Uterus (tissue), 3 donors: ENCODE measurements at regions not wholly inside any gene's neighbourhood (a gene's known extent, or its start where the extent isn't known, plus 50 kb on each side); places are given as distances from the start of the nearest gene placed in this dataset.

ENCODE experiments used
- DNase-seq, 2 donors: peaks; one replicate each; pipeline ENCODE4 v3.0.0-alpha.2; 2019 to 2020
- H3K27ac ChIP-seq, 2 donors: fragments of 200-600 bp; sonication (generic); 1 replicate in 1 of 2; 2 replicates in 1 of 2; pipeline ENCODE4 v1.5.1; 2016 to 2018
- H3K27me3 ChIP-seq, 2 donors: fragments of 200-600 bp; sonication (generic); one replicate each; pipeline ENCODE4 v1.5.1; 2018 to 2019; ENCODE audit warnings: control low read depth in 1 of 2
- H3K36me3 ChIP-seq, 2 donors: fragments of 200-600 bp; sonication (generic); one replicate each; pipeline ENCODE4 v1.5.1; 2019; ENCODE audit warnings: control low read depth in 1 of 2
- H3K4me1 ChIP-seq, 2 donors: fragments of 200-600 bp; sonication (generic); one replicate each; pipeline ENCODE4 v1.5.1; 2018 to 2019; ENCODE audit warnings: control low read depth in 1 of 2
- H3K4me3 ChIP-seq, 2 donors: fragments of 200-600 bp; sonication (generic); 1 replicate in 1 of 2; 2 replicates in 1 of 2; pipeline ENCODE4 v1.5.1; 2018 to 2019; ENCODE audit warnings: mild to moderate bottlenecking in 1 of 2
- H3K9me3 ChIP-seq, 2 donors: fragments of 200-600 bp; sonication (generic); one replicate each; pipeline ENCODE4 v1.5.1; 2019; ENCODE audit warnings: control low read depth in 1 of 2
- POLR2A ChIP-seq, 2 donors: fragments of 450-650 bp; IDR thresholded peaks; one replicate each; pipeline ENCODE4 v1.6.1; 2016; ENCODE audit warnings: antibody characterized with exemption in 2 of 2, mild to moderate bottlenecking in 1 of 2, moderate library complexity in 1 of 2
- intact Hi-C: fragments of 100-400 bp; cut with DNase I; formaldehyde crosslinking; loops from one replicate; pipeline ENCODE4 v1.15.1; 2023; ENCODE audit warnings: low total_unique reads
- TF ChIP-seq, protein P1 (sequence below), 4 experiments: fragments of 200-600 bp in 2 of 4; fragments of 450-650 bp in 2 of 4; sonication (generic) in 2 of 4; IDR thresholded peaks; one replicate each; pipeline ENCODE4 v1.5.1; 2016 to 2019; ENCODE audit warnings: antibody characterized with exemption in 4 of 4, mild to moderate bottlenecking in 2 of 4, moderate library complexity in 1 of 4
- donor health status: DM: yes; HTN: yes; CAD: no.

DNA sequence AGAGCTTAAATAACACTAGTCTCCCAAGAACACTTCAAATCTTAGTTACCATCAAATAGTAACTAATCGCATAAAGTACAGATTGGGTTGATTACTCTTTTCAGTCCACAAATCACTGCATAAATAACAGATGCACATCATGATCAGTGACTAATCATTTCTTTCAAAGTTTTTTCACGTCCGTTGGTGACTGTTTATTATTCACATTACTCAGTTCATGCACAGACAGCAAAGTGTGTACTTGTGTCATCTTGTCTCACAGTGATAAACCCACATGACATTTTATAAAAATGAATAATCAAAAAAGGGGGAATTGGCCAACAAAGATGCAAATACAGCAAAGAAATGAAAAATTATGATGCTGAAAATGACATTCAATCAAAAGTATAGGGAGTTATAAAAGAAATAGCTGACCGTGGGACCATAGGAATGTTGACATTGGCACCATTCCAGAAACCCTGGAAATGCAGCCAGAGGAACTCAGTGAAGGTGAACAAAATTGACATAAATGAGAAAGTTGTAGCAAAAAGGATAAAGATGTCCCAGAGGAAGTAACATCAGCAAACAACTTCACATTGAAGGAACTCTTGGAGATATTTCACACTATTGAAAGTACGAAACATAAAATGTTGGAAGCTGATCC lies 161.5 kb downstream of the SOX3 start:
- no peaks in the 10 kb centered on the region for H3K27me3 ChIP-seq
- no peaks in the 10 kb centered on the region for H3K9me3 ChIP-seq
- intact Hi-C loops: no loop called here
- H3K27ac ChIP-seq: no peak overlapping the region
- no peaks in the 10 kb centered on the region for H3K4me1 ChIP-seq
- TF ChIP-seq, protein P1, sequence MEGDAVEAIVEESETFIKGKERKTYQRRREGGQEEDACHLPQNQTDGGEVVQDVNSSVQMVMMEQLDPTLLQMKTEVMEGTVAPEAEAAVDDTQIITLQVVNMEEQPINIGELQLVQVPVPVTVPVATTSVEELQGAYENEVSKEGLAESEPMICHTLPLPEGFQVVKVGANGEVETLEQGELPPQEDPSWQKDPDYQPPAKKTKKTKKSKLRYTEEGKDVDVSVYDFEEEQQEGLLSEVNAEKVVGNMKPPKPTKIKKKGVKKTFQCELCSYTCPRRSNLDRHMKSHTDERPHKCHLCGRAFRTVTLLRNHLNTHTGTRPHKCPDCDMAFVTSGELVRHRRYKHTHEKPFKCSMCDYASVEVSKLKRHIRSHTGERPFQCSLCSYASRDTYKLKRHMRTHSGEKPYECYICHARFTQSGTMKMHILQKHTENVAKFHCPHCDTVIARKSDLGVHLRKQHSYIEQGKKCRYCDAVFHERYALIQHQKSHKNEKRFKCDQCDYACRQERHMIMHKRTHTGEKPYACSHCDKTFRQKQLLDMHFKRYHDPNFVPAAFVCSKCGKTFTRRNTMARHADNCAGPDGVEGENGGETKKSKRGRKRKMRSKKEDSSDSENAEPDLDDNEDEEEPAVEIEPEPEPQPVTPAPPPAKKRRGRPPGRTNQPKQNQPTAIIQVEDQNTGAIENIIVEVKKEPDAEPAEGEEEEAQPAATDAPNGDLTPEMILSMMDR (IDR thresholded peaks at IDR 0.05): no peak
- TF ChIP-seq POLR2A (IDR thresholded peaks at IDR 0.05): no peak
- no peak for DNase-seq
- no peaks in the 10 kb centered on the region for H3K36me3 ChIP-seq
- no peak overlapping the region for H3K4me3 ChIP-seq

DNA sequence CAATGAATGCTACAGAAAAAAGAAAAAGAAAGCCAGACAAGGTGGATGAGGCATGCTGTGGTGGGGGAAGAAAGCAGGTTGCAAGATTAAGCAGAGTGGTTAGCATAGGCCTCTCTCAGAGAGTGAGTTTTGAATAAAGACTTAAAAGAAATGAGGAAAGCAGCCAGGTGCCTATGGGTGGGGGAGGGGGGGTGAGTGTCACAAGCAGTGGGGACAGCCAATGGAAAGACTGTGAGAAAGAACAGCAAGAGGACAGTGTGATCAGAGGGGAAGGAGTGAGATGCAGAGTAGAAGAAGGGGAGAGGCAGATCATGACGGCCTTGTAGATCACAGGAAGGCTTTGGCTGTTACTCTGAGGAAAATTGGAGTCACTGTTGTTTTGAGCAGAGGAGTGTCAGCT lies 162.5 kb downstream of the SOX3 start:
- Histone ChIP-seq H3K9me3 (no peaks in the 10 kb centered on the region), H3K4me1 (no peaks in the 10 kb centered on the region), H3K27ac (no peak overlapping the region), H3K36me3 (no peaks in the 10 kb centered on the region), H3K27me3 (no peaks in the 10 kb centered on the region), H3K4me3 (no peak overlapping the region)
- intact Hi-C loops: no loop called here
- TF ChIP-seq POLR2A (IDR thresholded peaks at IDR 0.05): no peak
- TF ChIP-seq, protein P1 (IDR thresholded peaks at IDR 0.05): no peak
- no peak for DNase-seq

DNA sequence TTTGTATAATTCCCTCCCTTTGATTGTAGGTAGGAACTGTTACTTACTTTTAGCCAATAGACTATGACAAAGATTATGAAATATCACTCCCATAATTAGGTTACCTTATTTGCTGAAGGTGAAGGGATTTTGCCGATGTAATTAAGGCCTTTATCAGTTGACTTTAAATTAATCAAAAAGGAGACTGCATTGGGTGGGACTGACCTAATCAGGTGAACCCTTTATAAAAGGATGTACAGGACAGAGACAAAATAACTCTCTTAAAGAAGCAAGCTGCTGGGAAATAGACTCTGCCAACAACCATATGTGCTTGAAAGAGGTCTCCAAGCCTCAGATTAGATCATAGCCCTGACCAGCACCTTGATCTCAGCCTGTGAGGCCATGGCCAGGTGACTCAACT lies 167.6 kb downstream of the SOX3 start:
- no peak overlapping the region for H3K4me3 ChIP-seq
- TF ChIP-seq, protein P1 (IDR thresholded peaks at IDR 0.05): no peak
- no peak for TF ChIP-seq POLR2A (IDR thresholded peaks at IDR 0.05)
- intact Hi-C loops: no loop called here
- H3K27me3 ChIP-seq: no peaks in the 10 kb centered on the region
- DNase-seq: no peak
- H3K9me3 ChIP-seq: no peaks in the 10 kb centered on the region
- H3K36me3 ChIP-seq: no peaks in the 10 kb centered on the region
- no peak overlapping the region for H3K27ac ChIP-seq
- H3K4me1 ChIP-seq: no peaks in the 10 kb centered on the region

DNA sequence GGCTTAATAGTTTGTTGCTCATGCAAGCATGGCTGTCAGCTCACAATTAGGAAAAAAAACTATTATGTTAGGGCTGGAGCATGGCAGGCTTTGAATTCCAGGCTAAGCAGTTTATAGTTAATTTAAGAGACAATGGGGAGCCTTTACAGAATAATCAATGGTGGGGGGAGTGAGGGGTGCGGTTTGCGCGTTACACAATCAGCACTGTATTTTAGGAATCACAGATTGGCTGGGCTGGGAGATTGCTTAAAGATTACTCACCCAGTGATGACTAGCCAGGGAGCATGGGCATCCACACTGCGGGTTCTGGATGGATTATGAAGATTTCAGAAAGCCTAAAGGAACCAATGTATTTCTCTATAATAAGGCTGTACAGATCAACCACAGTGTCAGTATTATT lies 186.6 kb downstream of the SOX3 start:
- no peak overlapping the region for H3K4me3 ChIP-seq
- no peaks in the 10 kb centered on the region for H3K4me1 ChIP-seq
- no peak for TF ChIP-seq POLR2A (IDR thresholded peaks at IDR 0.05)
- TF ChIP-seq, protein P1 (IDR thresholded peaks at IDR 0.05): no peak
- H3K9me3 ChIP-seq: no peaks in the 10 kb centered on the region
- H3K27ac ChIP-seq: no peak overlapping the region
- DNase-seq: no peak
- intact Hi-C loops: no loop called here
- H3K27me3 ChIP-seq: no peaks in the 10 kb centered on the region
- H3K36me3 ChIP-seq: no peaks in the 10 kb centered on the region

DNA sequence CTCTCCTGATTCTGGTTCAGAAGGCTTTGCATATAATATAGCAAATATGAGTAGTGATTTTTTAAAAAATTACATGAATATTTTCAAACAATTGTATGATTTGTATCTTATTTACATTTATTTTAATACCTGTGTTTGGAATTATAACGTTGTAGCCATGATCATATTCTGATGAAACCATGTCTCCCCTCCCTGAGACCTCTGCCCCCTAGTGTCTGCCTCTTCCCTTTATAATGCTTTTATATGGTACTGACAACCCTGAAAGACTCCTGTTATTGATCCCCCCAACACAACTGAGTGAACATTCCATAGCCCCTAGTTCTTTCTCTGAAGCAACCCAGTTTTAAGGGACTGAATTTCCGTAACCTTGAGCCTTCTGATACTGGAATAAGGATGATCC lies 187.4 kb downstream of the SOX3 start:
- TF ChIP-seq, protein P1 (IDR thresholded peaks at IDR 0.05): no peak
- no peak for TF ChIP-seq POLR2A (IDR thresholded peaks at IDR 0.05)
- H3K4me3 ChIP-seq: no peak overlapping the region
- H3K4me1 ChIP-seq: no peaks in the 10 kb centered on the region
- no peak for DNase-seq
- H3K9me3 ChIP-seq: no peaks in the 10 kb centered on the region
- H3K27ac ChIP-seq: no peak overlapping the region
- intact Hi-C loops: no loop called here
- no peaks in the 10 kb centered on the region for H3K27me3 ChIP-seq
- H3K36me3 ChIP-seq: no peaks in the 10 kb centered on the region
